ENCODE measurements at regions not wholly inside any gene's neighbourhood (a gene's known extent, or its start where the extent isn't known, plus 50 kb on each side); places are given as distances from the start of the nearest gene placed in this dataset.

- TF ChIP-seq CTCF (conservative IDR thresholded peaks at IDR 0.05; ENCODE audit: low read depth, low read length), result no peak
- H3K4me3 ChIP-seq (ENCODE audit: low read depth, low read length), result no peak overlapping the region
- DNase-seq (ENCODE audit: low read depth), result no peak
Measured at GRCh38 chr4:189185810-189186432, 754.8 kb upstream of the FRG1 start.

- TF ChIP-seq CTCF (conservative IDR thresholded peaks at IDR 0.05; ENCODE audit: low read depth, low read length), result no peak
Measured at GRCh38 chr4:189187531-189188052, 753.1 kb upstream of the FRG1 start.

GRCh38 chr4:189198624-189199023 lies 742.0 kb upstream of the FRG1 start:
- TF ChIP-seq CTCF (conservative IDR thresholded peaks at IDR 0.05; ENCODE audit: low read depth, low read length), result no peak
- no peak overlapping the region for H3K4me3 ChIP-seq (ENCODE audit: low read depth, low read length)
- no peak for DNase-seq (ENCODE audit: low read depth)

More at GRCh38 chr4:189187531-189188052, 753.1 kb upstream of the FRG1 start:
- no peak for DNase-seq (ENCODE audit: low read depth)
- no peak overlapping the region for H3K4me3 ChIP-seq (ENCODE audit: low read depth, low read length)

GRCh38 chr4:189200353-189200752 lies 740.3 kb upstream of the FRG1 start:
- TF ChIP-seq CTCF (conservative IDR thresholded peaks at IDR 0.05; ENCODE audit: low read depth, low read length), result no peak
- no peak overlapping the region for H3K4me3 ChIP-seq (ENCODE audit: low read depth, low read length)

GRCh38 chr4:189202182-189202868 lies 738.3 kb upstream of the FRG1 start:
- peak; percentile 79 for TF ChIP-seq CTCF (conservative IDR thresholded peaks at IDR 0.05; ENCODE audit: low read depth, low read length)
- peak overlapping the region; percentile 31 for H3K4me3 ChIP-seq (ENCODE audit: low read depth, low read length)
- DNase-seq (ENCODE audit: low read depth), result peak; percentile 74

More at GRCh38 chr4:189200353-189200752, 740.3 kb upstream of the FRG1 start:
- no peak for DNase-seq (ENCODE audit: low read depth)

GRCh38 chr4:189202869-189203271 lies 737.8 kb upstream of the FRG1 start:
- peak; percentile 20 for DNase-seq (ENCODE audit: low read depth)
- no peak for TF ChIP-seq CTCF (conservative IDR thresholded peaks at IDR 0.05; ENCODE audit: low read depth, low read length)
- H3K4me3 ChIP-seq (ENCODE audit: low read depth, low read length), result no peak overlapping the region
